ENCODE measurements at regions not wholly inside any gene's neighbourhood (a gene's known extent, or its start where the extent isn't known, plus 50 kb on each side); places are given as distances from the start of the nearest gene placed in this dataset.
A peak's percentile ranks its signal among the peaks of the same experiment; 100 is the strongest.

GRCh38 chr1:47569261-47569660 lies 131.4 kb downstream of the FOXD2 start:
- Histone ChIP-seq H3K4me3 (no peak overlapping the region), H3K4me1 (peaks cover 0 to 17% (median 8%) of the 10 kb centered on the region in 9 donors), H3K36me3 (no peaks in the 10 kb centered on the region), H3K27ac (no peak overlapping the region), H3K9me3 (no peaks in the 10 kb centered on the region), H3K27me3 (peaks cover 0 to 22% (median 0%) of the 10 kb centered on the region in 7 donors)
- no peak for ATAC-seq
- WGBS, 2 donors, result 85 to 88% methylated on average over 5 of the region's 5 CpGs
- DNase-seq, result no peak
- intact Hi-C loops (cut with DNase I), result no loop called here
- no peak for TF ChIP-seq CTCF (IDR thresholded peaks at IDR 0.05)

- ATAC-seq (peak; percentile 61 to 92 (median 77)), DNase-seq (peak in 1 of 2 donors; percentile 42)
- Histone ChIP-seq H3K27ac (no peak overlapping the region), H3K36me3 (no peaks in the 10 kb centered on the region), H3K27me3 (peaks cover 0 to 28% (median 0%) of the 10 kb centered on the region in 7 donors), H3K4me1 (peaks cover 0 to 17% (median 8%) of the 10 kb centered on the region in 9 donors), H3K9me3 (no peaks in the 10 kb centered on the region), H3K4me3 (no peak overlapping the region)
- intact Hi-C loops (cut with DNase I), result loop anchor here in 1 of 10 donors (5.0 kb wide), 1 partner anchor 133 kb away; the partner anchor contains the start of gene FOXD2
- 31 to 33% methylated on average over 9 of the region's 9 CpGs for WGBS, 2 donors
- TF ChIP-seq CTCF (IDR thresholded peaks at IDR 0.05), result peak in 7 of 9 donors; percentile 42 to 68 (median 46)
Measured at GRCh38 chr1:47569681-47570470, 132.0 kb downstream of the FOXD2 start.

GRCh38 chr1:47571161-47571560 lies 133.3 kb downstream of the FOXD2 start:
- H3K27ac ChIP-seq, result no peak overlapping the region
- DNase-seq, result no peak
- no peak for ATAC-seq
- no peaks in the 10 kb centered on the region for H3K36me3 ChIP-seq
- H3K4me3 ChIP-seq, result no peak overlapping the region
- 92 to 95% methylated on average over 5 of the region's 5 CpGs for WGBS, 2 donors
- TF ChIP-seq CTCF (IDR thresholded peaks at IDR 0.05), result no peak
- H3K27me3 ChIP-seq, result peaks cover 0 to 38% (median 0%) of the 10 kb centered on the region in 7 donors
- no peaks in the 10 kb centered on the region for H3K9me3 ChIP-seq
- H3K4me1 ChIP-seq, result peaks cover 0 to 17% (median 8%) of the 10 kb centered on the region in 9 donors
- intact Hi-C loops (cut with DNase I), result loop anchor here in 1 of 10 donors (5.0 kb wide), 1 partner anchor 134 kb away; the partner anchor contains the start of gene FOXD2

GRCh38 chr1:47571952-47572351 lies 134.1 kb downstream of the FOXD2 start:
- no peak for TF ChIP-seq CTCF (IDR thresholded peaks at IDR 0.05)
- H3K4me1 ChIP-seq, result peaks cover 0 to 17% (median 8%) of the 10 kb centered on the region in 9 donors
- DNase-seq (no peak), ATAC-seq (no peak)
- intact Hi-C loops (cut with DNase I), result loop anchor here in 1 of 10 donors (5.0 kb wide), 1 partner anchor 135 kb away; the partner anchor contains the start of gene FOXD2
- H3K9me3 ChIP-seq, result no peaks in the 10 kb centered on the region
- peaks cover 0 to 37% (median 0%) of the 10 kb centered on the region in 7 donors for H3K27me3 ChIP-seq
- no peak overlapping the region for H3K4me3 ChIP-seq
- H3K27ac ChIP-seq, result no peak overlapping the region
- no peaks in the 10 kb centered on the region for H3K36me3 ChIP-seq
- WGBS, 2 donors, result 98 to 99% methylated on average over 2 of the region's 2 CpGs

All from heart right ventricle (tissue), 16 donors.